ENCODE measurements at regions not wholly inside any gene's neighbourhood (a gene's known extent, or its start where the extent isn't known, plus 50 kb on each side); places are given as distances from the start of the nearest gene placed in this dataset.

- DNase-seq, result no peak
These were observed 54.7 kb upstream of the DSCAM start for GRCh38 chr21:40901691-40902090.

DNA sequence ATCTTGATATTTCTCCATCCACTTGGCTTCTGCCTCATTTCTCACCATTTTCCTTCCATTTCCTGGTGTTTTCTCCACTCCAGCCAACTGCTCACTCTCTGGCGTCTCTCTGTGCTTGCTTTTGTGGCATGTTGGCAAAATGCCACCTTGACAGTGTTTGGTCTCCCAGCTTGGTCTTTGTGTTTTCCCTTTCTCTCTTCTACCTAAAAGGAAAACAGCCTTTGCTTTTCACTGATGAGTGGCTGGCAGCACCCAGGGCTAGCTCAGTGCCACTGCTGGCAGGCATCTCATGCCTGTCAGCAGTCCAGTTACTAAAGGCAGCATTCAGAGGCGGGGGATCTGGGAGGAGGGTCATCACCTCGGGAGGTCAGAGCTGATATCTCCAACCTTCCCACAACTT is 55.3 kb upstream of the DSCAM start:
- DNase-seq, result no peak

- no peak for DNase-seq
These were observed 56.0 kb upstream of the DSCAM start for GRCh38 chr21:40902993-40903392.

DNA sequence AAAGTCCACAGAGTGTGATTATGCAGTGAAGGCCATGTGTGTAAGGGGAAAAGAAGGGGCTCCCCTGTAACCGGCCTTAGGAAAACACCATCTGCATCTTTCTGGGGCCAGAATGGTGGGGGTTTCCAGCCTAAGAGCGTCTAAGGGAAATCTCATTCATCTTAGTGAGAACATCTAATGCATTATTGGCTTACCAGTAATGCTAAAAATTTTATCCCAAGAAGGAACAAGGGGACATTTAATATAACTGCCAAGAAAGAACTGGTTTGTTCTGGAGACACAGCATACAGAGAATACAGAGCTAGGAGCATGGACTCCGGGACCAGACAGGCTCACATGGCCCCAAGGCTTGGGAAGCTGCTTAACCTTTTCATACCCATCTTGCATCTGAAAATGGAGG is 58.3 kb upstream of the DSCAM start:
- DNase-seq, result no peak

DNA sequence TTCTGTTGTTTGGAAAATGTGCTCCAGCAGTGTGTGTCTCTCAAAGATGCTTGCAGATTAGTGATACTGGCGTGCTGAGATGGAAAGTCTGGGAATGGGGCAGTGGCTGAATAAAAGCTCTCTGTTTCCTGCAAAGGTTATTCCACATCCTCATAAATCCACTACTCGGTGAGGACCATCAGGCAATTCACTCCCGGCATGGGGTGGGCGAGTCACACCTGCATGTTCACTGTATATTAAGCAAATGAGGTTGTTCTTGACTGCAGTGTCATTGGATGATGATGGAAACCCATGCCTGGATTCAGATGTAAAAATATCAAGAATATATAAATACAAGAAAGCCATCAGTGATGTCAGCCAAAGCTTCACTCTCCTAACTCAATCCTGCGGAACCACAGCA is 65.4 kb upstream of the DSCAM start:
- DNase-seq, result no peak

GRCh38 chr21:40915114-40915513 is 68.2 kb upstream of the DSCAM start:
- no peak for DNase-seq

DNA sequence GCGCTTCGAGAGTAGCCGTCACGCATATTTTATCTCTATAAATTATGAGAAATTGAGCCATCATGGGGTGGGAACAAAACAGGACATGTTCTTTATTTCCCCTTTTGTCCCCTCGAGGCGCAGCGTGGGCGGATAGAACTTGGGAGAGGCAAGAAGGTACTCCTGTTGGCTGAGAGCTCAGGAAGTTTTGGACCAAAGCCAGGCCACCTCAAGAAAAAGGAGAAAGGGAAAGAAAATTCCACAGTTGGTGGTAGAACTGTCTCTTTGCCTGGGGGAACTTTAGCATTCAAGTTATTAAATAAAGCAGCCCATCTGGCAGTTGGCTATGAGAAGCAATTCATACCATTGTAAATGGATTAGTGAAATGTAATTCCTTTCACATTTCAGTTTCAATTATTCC is 76.4 kb upstream of the DSCAM start:
- no peak for DNase-seq

DNA sequence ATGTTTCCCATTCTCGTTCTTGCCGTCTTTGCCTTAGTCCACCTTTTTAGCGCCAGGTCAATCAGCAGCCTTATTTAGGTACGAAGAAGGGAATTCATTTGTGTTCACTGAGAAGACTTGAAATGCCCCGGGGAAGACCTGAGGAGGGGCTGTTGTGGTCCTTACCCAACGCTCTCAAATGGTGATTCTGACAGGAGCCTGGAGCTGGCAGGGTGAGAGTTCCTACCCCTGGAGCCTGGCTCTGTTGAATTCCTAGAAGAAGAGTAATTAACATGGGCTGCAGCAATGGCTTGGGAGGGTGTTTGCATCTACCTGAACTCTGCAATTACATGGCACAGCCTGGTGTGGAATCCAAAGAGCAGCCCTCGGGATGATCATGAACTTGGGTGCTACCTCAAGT is 76.9 kb upstream of the DSCAM start:
- no peak for DNase-seq

DNA sequence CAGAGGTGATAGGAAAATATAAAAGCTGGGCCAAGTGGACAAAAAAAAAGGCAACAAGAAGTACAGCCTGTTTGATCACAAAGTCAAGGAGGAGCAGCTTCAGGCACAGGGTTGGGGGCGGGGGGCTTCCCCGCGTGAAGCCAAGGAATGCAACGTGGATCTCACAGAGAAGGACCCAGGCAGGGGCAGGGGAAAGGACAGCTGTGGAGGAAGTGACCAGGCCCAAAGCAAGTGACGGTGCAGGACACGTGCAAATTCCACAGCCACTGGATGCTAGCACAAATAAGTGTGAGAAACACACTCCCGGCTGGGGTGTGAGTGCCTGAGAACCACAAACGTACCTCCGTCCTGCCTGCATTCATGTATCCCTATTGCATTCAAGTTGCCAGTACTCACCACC is 77.7 kb upstream of the DSCAM start:
- DNase-seq, result no peak

- DNase-seq, result no peak
These were observed 79.3 kb upstream of the DSCAM start for GRCh38 chr21:40926238-40926637.

DNA sequence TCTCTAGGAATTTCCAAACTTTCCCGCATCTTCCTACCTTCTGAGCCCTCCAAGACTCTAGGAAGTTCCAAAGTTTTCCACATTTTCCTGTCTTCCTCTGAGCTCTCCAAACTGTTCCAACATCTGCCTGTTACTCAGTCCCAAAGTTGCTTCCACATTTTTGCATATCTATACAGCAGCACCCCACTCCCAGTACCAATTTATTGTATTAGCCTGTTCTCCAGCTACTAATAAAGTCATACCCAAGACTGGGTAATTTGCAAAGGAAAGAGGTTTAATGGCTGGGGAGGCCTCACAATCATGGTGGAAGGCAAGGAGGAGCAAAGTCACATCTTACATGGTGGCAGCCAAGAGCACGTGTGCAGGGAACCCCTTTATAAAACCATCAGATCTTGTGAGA is 82.9 kb upstream of the DSCAM start:
- no peak for DNase-seq

- no peak for DNase-seq
These were observed 84.2 kb upstream of the DSCAM start for GRCh38 chr21:40931197-40931596.

- no peak for DNase-seq
These were observed 89.2 kb upstream of the DSCAM start for GRCh38 chr21:40936178-40936577.

GRCh38 chr21:40936771-40937261 is 89.9 kb upstream of the DSCAM start:
- no peak for DNase-seq

DNA sequence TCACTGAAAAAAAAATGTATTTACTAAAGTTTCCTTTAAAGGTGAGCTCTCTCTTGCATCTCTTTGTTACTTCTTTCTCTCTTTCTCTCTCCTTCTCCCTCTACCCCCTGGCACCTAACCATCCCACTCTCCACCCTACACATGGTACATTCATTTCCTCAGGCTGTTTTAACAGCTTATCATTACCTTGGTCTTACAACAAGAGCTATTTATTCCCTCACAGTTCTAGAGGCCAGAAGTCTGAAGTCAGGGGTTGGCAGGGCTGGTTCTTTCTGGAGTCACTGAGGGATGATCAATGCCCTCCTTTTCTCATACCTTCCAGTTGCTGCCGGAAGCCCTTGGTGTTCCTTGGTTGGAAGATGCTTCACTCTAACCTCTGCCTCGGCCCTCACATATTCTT is 91.1 kb upstream of the DSCAM start:
- no peak for DNase-seq

GRCh38 chr21:40938611-40939010 is 91.7 kb upstream of the DSCAM start:
- DNase-seq, result no peak

DNA sequence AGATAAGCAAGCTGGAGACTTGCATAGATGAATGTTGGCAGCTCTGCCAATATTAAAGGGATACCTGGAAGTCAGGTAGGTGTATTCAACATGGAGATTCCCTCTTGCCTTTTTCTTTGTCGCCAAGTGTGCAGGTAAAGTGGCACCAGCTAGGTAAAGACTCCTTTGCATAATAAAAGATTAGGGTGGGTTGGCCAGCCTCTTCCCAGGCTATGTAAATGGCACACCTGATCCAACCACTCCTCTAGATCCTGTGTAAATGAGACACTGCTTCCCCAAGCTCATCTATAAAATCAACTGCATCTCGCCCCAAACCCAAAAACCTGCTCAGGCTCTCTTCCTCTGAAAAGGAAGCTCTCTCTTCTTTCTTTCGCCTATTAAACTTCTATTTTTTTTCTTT is 100.8 kb upstream of the DSCAM start:
- no peak for DNase-seq

DNA sequence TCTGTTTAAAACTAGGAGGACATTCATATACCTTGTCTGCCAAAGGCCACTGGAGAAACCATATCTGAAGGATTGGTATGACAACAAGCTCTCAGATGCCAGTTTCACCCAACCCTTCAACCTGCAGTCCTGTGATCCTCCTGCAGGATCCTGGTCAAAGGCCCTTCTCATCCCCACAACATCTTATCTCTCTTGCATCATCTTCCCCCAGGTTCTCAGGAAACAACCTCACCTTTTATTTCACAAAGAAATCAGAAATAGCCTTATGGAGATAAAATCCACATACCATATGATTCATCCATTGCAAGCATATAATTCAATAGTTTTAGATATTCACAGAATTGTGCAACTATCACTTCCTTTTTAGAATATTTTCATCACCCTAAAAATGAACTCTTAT is 104.0 kb upstream of the DSCAM start:
- no peak for DNase-seq

DNA sequence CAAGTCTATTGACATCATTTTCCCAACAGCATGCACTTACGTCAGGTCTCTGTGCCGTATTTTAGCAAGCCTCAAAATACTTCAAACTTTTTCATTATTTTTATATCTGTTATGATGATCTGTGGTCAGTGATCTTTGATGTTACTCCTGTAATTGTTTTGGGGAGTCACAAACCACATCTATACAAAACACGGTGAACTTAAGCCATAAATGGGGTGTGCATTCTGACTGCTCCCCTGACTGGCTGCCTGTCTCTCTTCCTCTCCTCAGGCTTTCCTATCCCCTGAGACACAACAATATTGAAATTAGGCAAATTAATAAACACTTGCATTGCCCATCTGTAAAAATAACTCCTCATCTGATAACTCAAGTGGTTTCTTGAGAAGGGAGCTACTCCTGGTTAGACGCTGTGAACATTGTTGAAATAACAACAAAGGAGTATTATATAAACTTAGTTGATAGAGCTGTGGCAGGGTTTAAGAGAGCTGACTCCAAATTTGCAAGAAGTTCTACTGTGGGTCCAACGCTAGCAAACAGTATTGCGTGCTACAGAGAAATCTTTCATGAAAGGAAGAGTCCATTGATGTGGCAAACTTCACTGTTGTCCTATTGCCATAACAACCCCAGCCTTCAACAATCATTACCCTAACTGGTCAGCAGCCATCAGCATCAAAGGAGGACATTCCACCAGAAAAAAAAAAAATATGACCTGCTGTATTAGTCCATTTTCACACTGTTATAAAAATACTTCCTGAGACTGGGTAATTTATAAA is 105.8 kb upstream of the DSCAM start:
- no peak for DNase-seq

DNA sequence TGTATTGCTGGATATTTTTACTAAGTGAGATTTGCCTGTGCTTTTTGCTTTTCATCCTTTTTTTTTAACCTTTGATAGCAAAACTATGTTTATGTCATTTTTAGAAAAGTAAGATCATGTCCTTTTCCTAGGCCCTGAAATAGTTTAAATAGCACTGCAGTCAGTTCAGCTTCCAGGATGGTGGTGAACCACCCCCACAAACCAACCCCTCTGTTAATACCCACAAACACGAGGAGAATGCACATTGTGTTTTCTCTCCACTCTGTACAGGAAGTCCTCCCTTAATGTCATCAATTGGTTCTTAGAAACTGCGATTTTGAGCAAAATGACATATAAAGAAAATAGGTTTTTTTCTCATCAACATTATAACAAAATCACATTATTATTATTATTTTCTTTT is 117.7 kb upstream of the DSCAM start:
- no peak for DNase-seq

GRCh38 chr21:40967771-40968170 is 120.8 kb upstream of the DSCAM start:
- no peak for DNase-seq

- DNase-seq, result no peak
These were observed 125.2 kb upstream of the DSCAM start for GRCh38 chr21:40972151-40972550.

DNA sequence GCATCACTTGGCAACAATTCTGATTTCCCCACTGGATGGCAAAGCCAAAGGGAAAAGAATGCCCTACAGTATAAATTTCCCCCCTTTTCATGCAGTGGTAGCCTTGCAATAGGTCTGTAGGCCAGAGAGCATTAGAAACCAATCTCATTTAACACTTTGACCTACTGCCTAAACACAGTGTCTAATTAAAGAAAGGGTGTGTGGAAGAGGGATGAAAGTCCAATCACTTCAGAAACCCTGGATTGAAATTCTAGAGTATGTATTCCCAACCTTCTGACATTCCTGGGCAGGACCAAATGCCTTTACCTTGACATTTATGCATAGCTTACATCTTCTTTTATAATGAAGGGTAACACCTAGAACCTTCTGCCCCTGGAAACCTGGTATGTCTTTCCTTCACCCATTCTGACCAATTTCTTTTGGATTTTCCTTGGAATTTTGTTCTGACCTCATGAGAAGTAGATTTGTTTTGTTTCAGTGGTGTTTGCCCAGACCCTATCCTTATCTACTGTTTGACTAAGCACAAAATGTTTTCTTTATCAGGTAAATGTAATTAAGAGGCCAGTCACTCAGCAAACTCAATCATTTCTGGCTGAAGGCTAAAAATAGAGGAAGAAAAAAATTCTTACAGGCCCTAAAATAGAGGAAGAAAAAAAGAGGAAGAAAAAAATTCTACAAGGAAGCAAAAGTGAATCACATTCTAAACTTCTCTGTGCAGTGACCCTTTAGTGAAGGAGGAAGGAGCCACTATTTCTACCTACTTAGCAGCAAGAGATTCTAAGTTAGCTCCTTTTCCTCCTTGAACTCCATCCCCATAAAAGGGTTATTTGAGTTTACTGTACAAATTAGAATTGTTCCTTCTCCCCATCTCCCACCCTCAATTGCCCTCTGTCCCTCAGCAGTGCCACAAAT is 129.5 kb upstream of the DSCAM start:
- DNase-seq, result no peak

GRCh38 chr21:40985370-40985769 is 138.4 kb upstream of the DSCAM start:
- DNase-seq, result no peak

All from dermis blood vessel endothelial cell (primary cell).